T-helper 17 cell (primary cell): ENCODE measurements at regions not wholly inside any gene's neighbourhood (a gene's known extent, or its start where the extent isn't known, plus 50 kb on each side); places are given as distances from the start of the nearest gene placed in this dataset.

Source experiments
- ATAC-seq: fragments of 150-1000 bp; cut with Tn5 transposase; 2 replicates; pipeline ENCODE4 v1.10.0; 2021; ENCODE audit warnings: mild to moderate bottlenecking, moderate library complexity
- DNase-seq, 3 donors: peaks; one replicate each; pipeline versions ENCODE4 v3.0.0 to v3.0.0-alpha.2; 2020 to 2021
- H3K9me3 ChIP-seq: one replicate; pipeline ENCODE4 v1.7.0; 2013; ENCODE audit warnings: low read length, mild to moderate bottlenecking; ENCODE audit not compliant: control insufficient read depth, poor library complexity, severe bottlenecking
- H3K27ac Mint-ChIP-seq: one replicate; pipeline ENCODE4 v1.8.0; 2022; ENCODE audit warnings: mild to moderate bottlenecking, moderate library complexity, mixed read lengths
- H3K27me3 Mint-ChIP-seq: one replicate; pipeline ENCODE4 v1.8.0; 2022; ENCODE audit warnings: mixed read lengths
- H3K36me3 Mint-ChIP-seq: one replicate; pipeline ENCODE4 v1.8.0; 2022; ENCODE audit warnings: low read depth, mixed read lengths
- H3K4me1 Mint-ChIP-seq: one replicate; pipeline ENCODE4 v1.8.0; 2022; ENCODE audit warnings: mild to moderate bottlenecking, mixed read lengths
- H3K4me3 Mint-ChIP-seq: one replicate; pipeline ENCODE4 v1.8.0; 2022; ENCODE audit warnings: mild to moderate bottlenecking, moderate library complexity, mixed read lengths

- H3K9me3 ChIP-seq, result no peaks in the 10 kb centered on the region
- DNase-seq (no peak), ATAC-seq (no peak)
- Mint-ChIP-seq H3K36me3 (no peaks in the 10 kb centered on the region), H3K4me3 (no peak overlapping the region), H3K4me1 (peaks cover 9% of the 10 kb centered on the region), H3K27me3 (no peaks in the 10 kb centered on the region), H3K27ac (no peak overlapping the region)
Observed at GRCh38 chr12:116408489-116409250, 131.2 kb upstream of the MED13L start.

- no peaks in the 10 kb centered on the region for H3K9me3 ChIP-seq
- Mint-ChIP-seq H3K36me3 (no peaks in the 10 kb centered on the region), H3K4me3 (no peak overlapping the region), H3K4me1 (peaks cover 9% of the 10 kb centered on the region), H3K27ac (no peak overlapping the region), H3K27me3 (no peaks in the 10 kb centered on the region)
- DNase-seq, result no peak
- no peak for ATAC-seq
Observed at GRCh38 chr12:116411977-116412376, 134.5 kb upstream of the MED13L start.

GRCh38 chr12:116414891-116415290 is 137.4 kb upstream of the MED13L start:
- no peak overlapping the region for H3K27ac Mint-ChIP-seq
- no peak overlapping the region for H3K4me3 Mint-ChIP-seq
- H3K36me3 Mint-ChIP-seq, result no peaks in the 10 kb centered on the region
- H3K9me3 ChIP-seq, result no peaks in the 10 kb centered on the region
- H3K4me1 Mint-ChIP-seq, result peaks cover 5% of the 10 kb centered on the region
- DNase-seq (no peak), ATAC-seq (no peak)
- peaks cover 5% of the 10 kb centered on the region for H3K27me3 Mint-ChIP-seq

- Mint-ChIP-seq H3K27ac (no peak overlapping the region), H3K4me1 (peaks cover 3% of the 10 kb centered on the region), H3K4me3 (no peak overlapping the region), H3K27me3 (peaks cover 5% of the 10 kb centered on the region), H3K36me3 (no peaks in the 10 kb centered on the region)
- ATAC-seq (no peak), DNase-seq (no peak)
- no peaks in the 10 kb centered on the region for H3K9me3 ChIP-seq
Observed at GRCh38 chr12:116415408-116416108, 138.1 kb upstream of the MED13L start.

- Mint-ChIP-seq H3K36me3 (no peaks in the 10 kb centered on the region), H3K4me1 (no peaks in the 10 kb centered on the region), H3K4me3 (no peak overlapping the region), H3K27me3 (peaks cover 5% of the 10 kb centered on the region), H3K27ac (no peak overlapping the region)
- no peak for ATAC-seq
- H3K9me3 ChIP-seq, result no peaks in the 10 kb centered on the region
- DNase-seq, result no peak
Observed at GRCh38 chr12:116416166-116416565, 138.7 kb upstream of the MED13L start.

- H3K36me3 Mint-ChIP-seq, result no peaks in the 10 kb centered on the region
- peaks cover 5% of the 10 kb centered on the region for H3K27me3 Mint-ChIP-seq
- no peak for DNase-seq
- no peak overlapping the region for H3K27ac Mint-ChIP-seq
- no peak for ATAC-seq
- no peaks in the 10 kb centered on the region for H3K9me3 ChIP-seq
- H3K4me3 Mint-ChIP-seq, result no peak overlapping the region
- no peaks in the 10 kb centered on the region for H3K4me1 Mint-ChIP-seq
Observed at GRCh38 chr12:116418551-116418950, 140.6 kb upstream of the MAP1LC3B2 start.

GRCh38 chr12:116420227-116420880 is 138.8 kb upstream of the MAP1LC3B2 start:
- Mint-ChIP-seq H3K27ac (no peak overlapping the region), H3K36me3 (no peaks in the 10 kb centered on the region), H3K4me1 (no peaks in the 10 kb centered on the region), H3K27me3 (peaks cover 5% of the 10 kb centered on the region), H3K4me3 (no peak overlapping the region)
- no peaks in the 10 kb centered on the region for H3K9me3 ChIP-seq
- no peak for DNase-seq
- no peak for ATAC-seq

GRCh38 chr12:116421785-116422538 is 137.2 kb upstream of the MAP1LC3B2 start:
- Mint-ChIP-seq H3K27me3 (peaks cover 5% of the 10 kb centered on the region), H3K36me3 (no peaks in the 10 kb centered on the region), H3K27ac (no peak overlapping the region), H3K4me1 (peaks cover 2% of the 10 kb centered on the region), H3K4me3 (no peak overlapping the region)
- no peak for ATAC-seq
- H3K9me3 ChIP-seq, result no peaks in the 10 kb centered on the region
- no peak for DNase-seq

GRCh38 chr12:116423094-116423493 is 136.1 kb upstream of the MAP1LC3B2 start:
- DNase-seq (no peak), ATAC-seq (no peak)
- H3K9me3 ChIP-seq, result no peaks in the 10 kb centered on the region
- peaks cover 2% of the 10 kb centered on the region for H3K4me1 Mint-ChIP-seq
- no peaks in the 10 kb centered on the region for H3K36me3 Mint-ChIP-seq
- peaks cover 5% of the 10 kb centered on the region for H3K27me3 Mint-ChIP-seq
- H3K27ac Mint-ChIP-seq, result no peak overlapping the region
- H3K4me3 Mint-ChIP-seq, result no peak overlapping the region

GRCh38 chr12:116425256-116426193 is 133.7 kb upstream of the MAP1LC3B2 start:
- no peaks in the 10 kb centered on the region for H3K27me3 Mint-ChIP-seq
- H3K27ac Mint-ChIP-seq, result no peak overlapping the region
- no peak overlapping the region for H3K4me3 Mint-ChIP-seq
- ATAC-seq (no peak), DNase-seq (no peak)
- H3K9me3 ChIP-seq, result no peaks in the 10 kb centered on the region
- no peaks in the 10 kb centered on the region for H3K36me3 Mint-ChIP-seq
- H3K4me1 Mint-ChIP-seq, result peaks cover 2% of the 10 kb centered on the region

- no peak for DNase-seq
Observed at GRCh38 chr12:116426391-116427136, 132.6 kb upstream of the MAP1LC3B2 start.

More at GRCh38 chr12:116426391-116427136, 132.6 kb upstream of the MAP1LC3B2 start:
- H3K9me3 ChIP-seq, result no peaks in the 10 kb centered on the region
- Mint-ChIP-seq H3K4me1 (peaks cover 2% of the 10 kb centered on the region), H3K27me3 (no peaks in the 10 kb centered on the region), H3K27ac (no peak overlapping the region), H3K36me3 (no peaks in the 10 kb centered on the region), H3K4me3 (no peak overlapping the region)
- ATAC-seq, result no peak
